ENCODE measurements at regions not wholly inside any gene's neighbourhood (a gene's known extent, or its start where the extent isn't known, plus 50 kb on each side); places are given as distances from the start of the nearest gene placed in this dataset.
"Not testable (repeated sequence)": the region's sequence is repeated elsewhere in the genome, so short reads cannot be mapped to it uniquely, and the experiment has no call there.

DNA sequence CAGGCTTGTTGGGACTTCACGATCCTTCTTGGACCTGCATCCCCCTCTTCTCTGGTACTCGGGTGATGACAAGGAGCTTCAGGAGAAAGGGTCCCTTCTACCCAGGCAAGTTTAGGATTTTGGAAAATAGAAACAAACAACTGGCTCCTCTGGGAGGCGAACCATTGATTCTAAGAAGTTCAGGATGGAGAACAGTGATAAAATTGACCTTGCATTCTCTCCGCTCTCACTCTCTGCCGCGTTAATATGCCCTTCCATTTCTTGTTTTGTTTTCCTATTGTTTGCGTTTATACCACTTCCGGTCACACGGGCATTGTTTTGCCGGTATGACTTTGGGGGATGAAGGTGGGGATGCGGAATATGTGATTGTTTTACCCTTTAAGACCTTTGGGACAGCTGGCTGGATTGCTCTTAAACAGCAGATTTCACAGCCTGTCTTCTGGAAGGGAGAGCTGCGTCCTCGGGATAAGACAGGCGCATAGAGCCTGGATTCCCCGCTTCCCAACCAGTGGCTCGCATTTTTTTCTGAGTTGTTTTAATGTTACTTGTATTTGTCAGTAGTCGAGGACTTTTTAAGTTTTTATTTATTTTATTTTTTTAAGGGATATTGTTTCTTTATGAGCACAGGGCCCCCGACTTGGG is 144.3 kb upstream of the ZNF184 start:
- no peak for DNase-seq

DNA sequence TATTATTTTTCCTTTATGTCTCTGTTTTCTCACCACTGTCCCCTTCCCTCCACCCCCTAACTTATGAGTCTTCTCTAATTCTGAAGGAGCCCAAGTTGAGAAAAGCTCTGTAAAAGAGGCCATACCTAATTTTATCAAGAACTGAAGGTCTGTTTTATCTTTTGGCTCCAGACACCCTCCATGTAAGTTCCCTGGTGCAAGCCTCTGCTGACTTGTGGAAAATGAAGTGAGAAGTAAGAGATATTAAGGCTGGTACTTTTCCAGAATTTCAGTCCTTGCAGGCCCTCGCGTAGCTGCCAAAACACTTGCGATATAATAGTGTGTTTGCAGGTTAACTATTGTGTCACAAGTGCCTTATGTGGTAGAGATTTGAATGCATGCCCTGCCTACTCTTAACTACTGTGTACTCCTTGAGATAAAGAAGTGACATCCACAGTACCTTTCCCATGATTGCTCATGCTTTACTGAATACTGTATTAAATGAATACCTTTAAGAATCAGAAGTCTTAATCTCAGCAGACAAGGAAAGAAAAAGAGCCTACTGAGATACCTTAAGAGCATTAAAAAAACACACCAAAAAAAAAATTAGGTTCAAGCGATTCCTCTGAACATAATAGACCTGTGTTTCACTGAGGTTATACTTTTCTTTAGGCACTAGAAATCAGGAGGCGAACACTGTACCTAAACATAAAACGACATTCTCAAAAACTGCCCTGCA is 143.6 kb upstream of the ZNF184 start:
- DNase-seq: no peak

DNA sequence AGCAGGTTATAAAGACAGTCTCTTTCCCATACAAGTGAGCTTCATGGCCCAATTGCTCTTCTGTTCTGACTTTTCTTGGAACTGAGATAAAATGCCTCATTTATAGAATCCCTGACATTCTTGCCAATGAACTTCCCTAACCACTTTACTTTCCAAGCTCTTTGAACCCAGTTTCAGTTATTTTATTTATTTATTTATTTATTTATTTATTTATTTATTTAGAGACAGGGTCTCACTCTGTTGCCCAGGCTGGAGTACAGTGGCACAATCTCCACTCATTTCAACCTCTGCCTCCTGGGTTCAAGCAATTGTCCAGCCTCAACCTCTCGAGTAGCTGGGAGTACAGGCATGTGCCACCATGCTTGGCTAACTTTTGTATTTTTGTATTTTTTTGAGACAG is 138.5 kb upstream of the ZNF184 start:
- DNase-seq: no peak

DNA sequence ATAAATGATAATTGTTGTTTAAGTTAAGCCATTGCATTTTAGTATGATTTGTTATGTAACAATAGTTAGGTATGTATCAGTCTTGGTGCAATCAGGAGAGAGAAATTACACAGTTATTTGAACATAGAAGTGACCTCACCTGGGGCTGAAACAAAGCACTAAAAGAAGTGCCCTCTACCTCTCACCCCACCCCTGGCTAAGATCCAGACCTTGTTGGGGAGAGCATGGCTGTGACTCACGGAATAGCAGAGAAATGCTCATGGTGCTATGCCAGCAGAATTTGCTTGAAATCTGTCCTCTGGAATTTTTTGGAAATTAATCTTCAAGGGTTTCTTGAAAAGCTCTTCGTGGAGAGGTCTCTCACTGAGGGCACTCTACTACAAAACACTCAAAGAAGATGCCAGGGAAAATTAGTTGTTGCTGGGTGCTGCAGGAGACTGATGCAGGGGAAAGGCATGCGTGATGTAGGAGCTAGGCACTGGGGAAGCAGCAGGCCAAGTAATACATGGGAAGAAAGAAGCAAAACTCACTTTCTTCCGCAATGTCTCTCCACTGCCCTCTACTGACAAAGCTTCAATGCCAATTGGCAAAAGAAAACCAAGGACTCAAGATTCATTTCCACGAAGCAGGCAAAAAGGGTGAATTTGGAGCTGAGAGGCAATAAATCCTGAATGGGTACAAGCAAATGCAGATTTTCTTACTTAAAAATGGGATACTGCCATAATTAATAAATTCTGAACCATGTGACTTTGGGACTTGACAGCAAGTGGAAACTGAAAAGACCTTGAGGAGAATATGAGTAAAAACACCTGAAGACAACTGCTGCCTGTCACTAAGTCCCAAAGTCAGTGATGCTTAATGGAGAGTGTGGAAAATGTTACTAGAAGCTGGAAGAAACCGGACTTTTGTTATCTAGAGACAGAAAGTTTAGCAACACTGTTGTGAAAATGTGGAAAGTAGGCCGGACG is 136.3 kb upstream of the ZNF184 start:
- DNase-seq: peak; percentile 16

DNA sequence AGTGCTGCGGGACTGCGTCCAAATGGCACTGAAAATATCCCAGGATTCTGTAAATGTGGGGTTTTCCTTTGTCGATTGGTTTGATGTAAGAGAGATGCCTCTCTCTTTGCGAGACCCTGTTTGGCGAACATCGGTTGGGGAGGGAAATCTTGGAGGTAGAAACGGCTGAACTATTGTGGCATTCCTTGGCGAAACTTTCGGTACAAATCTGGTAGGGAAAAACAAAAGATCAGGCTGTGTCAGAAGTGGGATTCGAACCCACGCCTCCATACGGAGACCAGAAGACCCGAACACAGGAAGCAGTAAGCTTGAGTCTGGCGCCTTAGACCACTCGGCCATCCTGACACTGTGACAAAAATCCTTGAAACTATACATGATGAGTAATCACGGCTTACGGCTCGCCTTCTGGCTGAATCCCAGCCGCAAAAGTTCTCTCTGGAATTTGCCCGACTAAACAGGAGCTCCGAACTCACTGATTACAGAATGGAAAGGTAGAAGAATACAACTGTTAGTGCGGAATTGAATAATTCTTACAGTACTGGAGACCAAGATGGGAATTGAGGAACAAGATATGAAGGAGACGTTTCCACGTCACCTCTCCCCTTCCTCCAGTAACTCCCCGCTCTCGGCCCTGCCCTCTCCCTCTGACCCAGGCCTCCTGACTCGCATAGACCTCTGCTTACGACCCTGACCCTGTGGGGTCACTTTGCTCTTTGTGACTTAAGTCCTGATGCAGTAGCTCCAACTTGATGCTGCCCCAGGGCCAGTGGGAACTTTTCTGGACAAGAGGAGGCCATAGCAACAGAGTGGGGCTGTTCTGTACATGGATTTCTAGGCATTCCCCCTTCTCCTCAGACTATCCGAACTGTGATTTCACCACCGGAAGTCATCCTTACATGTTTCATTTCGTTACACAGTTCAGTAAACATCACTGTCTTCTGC is 132.8 kb upstream of the ZNF184 start:
- no peak for DNase-seq

DNA sequence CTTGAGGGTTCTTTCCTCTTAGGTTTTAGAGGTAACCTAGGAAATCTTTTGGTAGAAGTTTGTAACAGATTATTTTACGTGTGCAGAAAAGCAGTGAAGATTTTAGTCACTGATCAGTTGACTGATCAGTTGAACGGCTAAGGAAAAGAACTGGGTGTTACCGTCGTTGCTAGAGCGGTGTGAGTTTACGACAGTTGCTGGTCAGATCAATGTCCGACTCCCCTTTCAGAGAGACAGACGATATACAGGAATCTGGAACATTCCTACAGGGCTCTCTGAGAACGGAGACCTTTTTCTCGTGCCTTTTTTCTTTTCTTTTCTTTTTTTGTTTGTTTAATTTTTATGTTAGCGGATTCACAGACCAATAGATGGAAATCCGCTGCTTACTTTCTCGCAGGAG is 132.1 kb upstream of the ZNF184 start:
- DNase-seq: no peak

DNA sequence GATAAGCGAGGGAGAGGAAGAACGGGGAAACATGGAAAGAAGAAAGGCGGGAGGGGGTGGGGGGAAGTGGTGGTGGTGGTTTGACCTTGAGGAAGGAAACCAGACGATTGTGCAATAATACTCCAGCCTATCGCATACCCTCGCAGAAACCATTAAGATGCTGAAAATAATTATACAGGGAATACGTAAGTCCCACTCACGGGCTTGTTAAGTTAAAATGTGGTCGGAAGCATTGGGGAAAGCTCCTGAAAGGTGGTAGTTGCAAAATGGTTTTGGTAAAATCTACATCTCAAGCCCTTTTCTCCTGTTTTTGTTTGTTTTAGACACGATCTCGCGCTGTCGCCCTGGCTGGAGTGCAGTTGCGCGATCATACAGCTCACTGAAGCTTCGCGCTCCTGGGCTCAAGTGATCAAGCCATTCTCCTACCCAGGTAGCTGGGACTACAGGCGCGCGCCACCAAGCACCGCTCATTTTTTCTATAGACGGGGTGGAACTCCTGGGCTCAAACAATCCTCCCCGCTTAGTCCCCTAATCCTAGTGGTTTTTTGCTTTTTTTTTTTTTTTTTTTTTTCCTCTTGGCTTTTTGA is 128.9 kb upstream of the ZNF184 start:
- no peak for DNase-seq

DNA sequence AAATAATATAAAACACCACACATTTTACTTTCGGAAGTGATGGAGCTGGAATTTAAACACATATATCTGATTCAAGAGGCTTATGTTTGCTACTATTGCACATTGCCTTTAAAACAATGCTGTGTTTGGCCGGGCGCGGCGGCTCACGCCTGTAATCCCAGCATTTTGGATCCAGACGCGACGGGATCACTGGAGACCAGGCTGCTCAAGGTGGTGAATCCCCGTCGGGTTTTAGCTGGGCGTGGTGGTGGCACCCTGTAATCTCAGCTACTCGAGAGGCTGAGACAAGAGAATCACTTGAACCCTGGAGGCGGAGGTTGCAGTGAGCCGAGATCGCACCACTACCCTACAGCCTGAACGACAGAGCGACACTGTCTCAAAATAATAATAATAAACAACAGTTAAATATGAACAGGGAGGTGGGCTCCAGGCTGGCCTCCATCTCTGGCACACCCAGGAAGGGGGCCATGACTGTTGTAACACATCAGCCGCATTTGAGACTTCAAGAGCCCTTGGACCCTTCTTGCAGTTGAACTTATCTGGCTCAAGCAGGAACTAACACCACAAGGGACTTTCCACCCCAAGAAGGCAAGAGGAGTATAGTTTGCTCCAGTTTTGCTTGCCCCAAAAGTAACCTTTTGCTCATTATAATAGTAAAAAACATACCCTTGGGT is 127.1 kb upstream of the ZNF184 start:
- no peak for DNase-seq

DNA sequence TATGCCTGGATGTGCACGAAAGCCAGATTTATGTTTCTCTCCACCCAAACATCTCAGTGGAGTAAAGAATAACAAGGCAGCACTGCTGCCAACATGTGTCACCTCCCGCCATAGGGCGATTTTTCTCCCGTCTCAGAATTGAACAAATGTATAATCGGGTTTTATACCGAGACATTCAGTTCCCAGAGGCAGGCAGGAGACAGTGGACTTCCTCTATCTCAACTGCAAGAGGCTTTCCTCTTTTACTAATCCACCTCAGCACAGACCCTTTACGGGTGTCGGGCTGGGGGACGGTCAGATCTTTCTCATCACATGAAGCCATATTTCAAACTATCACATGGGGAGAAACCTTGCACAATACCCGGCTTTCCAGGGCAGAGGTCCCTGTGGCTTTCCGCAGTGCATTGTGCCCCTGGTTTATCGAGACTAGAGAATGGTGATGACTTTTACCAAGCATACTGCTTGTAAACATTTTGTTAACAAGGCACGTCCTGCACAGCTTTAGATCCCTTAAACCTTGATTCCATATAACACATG is 124.2 kb upstream of the ZNF184 start:
- not testable (repeated sequence) for DNase-seq

DNA sequence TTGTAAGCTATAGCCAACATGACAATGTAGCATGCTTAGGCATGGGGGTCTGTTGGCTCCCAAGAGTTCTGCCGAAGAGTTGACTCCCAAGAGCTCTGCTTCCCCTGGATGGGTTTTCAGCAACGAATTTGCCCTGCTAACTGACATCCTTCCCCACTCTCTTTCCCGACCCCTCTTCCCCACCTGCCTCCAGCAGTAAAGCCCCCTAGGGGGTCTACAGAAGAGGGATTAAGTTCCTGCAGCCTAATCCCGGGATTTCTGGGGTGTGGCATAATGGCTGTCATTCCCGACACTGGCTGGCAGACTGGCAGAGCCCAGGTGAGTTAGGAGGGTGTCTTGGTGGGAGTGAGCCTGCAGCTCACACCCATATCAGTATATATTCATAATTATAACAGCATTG is 121.0 kb upstream of the ZNF184 start:
- no peak for DNase-seq

DNA sequence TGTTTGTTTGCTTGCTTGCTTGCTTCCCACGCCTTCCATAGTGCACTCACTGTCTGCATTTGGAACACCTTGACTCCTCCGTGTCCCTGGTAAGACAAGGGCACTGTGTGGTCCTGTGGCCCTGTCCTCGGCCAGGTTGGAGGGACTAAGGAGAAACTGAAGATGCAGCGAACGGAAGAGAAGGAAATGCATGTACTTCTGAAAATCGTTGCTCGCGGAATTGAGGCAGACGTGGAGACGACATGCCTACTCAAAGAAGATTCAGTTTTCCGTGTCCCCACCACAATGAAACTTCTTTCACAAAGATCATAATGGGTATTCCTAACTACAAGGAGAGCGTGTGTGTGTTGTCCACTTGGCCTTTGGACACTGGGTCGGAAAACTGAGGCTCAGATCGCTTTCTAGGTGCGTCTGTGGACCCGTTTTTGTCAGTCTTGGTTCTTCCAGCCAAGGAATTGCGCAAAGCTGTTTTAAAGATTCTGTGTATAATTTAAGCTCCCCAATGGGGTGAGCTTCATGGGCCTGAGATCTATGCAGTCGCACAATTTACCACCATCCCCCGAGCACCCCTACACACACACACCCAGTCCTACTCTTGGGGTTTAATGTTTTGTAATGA is 120.4 kb upstream of the ZNF184 start:
- no peak for DNase-seq

DNA sequence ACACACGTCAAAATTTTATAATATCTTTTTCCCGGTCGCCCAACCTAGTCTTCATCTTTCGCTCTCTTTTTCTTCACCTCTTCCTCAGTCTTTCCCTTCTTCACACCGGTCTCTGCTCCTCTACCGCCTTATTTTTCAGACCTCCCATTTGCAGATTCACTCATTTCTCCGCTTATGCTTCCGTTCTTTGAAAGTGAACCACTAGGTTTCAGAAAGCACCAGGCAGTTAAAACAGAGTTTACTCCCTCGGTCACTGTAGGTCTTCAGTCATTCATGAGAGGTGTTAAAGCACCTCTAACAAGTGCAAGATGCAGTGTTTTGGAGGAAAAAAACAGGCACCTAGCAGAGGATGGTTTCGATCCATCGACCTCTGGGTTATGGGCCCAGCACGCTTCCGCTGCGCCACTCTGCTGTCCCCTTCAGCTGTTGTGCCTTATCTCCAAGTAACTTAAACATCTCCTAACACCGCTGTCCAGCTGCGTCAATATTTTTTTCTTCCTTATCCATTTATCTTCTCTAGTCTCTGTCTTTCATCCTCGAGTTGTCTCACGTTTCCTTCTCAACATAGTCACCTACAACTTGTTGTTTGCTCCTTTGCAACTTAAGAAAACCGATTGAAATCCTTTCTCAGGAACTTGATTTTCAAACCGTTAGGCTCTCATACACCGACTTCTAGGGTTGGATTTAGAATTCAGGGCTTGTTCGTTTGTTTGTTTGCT is 119.7 kb upstream of the ZNF184 start:
- peak; percentile 4 for DNase-seq

DNA sequence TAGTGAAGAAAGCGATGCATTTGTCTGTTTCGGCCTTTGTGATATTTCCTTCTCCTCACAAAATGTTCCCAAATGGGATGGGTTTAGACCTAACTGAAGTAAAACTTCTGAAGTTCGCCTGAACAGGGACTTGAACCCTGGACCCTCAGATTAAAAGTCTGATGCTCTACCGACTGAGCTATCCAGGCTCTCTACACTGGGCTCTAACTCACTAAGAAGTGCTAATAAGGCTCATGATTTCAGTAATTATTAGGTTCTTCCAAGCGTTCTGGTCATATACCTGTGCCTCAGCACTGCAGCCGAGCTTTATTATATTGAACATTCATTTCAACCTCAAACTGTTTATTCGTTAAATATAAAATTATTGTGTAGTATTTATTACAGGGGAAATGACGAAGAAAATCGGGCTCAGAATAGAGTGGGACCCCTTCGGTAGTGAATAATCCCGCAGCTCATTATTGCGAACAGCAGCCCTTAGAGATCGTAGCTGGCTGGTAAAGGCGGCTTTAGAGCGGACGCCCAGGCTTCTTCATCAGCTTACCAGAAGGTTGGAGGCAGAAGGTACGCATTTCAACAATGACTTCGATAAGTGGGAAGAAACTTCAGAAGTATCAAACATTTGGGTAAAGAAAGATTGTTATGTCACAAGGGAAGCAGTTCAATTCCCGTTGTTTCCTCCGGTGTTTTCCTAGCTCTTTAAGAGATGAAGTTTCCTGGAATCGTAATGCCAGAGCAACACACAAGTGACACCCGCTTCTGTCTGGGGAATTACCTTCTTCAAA is 119.0 kb upstream of the ZNF184 start:
- DNase-seq: no peak

DNA sequence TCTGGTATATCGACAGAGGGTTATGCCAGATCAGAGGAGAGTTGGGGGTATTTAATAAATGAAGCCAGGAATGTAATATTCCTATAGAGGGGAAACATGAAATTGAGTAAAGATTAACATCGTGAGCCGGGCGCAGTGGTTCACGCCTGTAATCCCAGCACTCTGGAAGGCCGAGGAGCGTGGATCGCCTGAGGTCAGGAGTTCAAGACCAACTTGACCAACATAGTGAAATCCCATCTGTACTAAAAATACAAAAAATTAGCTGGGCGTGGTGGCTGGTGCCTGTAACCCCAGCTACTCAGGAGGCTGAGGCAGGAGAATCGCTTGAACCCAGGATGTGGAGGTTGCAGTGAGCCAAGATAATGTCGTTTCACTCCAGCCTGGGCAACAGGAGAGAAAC is 112.4 kb upstream of the ZNF184 start:
- DNase-seq: not testable (repeated sequence)

DNA sequence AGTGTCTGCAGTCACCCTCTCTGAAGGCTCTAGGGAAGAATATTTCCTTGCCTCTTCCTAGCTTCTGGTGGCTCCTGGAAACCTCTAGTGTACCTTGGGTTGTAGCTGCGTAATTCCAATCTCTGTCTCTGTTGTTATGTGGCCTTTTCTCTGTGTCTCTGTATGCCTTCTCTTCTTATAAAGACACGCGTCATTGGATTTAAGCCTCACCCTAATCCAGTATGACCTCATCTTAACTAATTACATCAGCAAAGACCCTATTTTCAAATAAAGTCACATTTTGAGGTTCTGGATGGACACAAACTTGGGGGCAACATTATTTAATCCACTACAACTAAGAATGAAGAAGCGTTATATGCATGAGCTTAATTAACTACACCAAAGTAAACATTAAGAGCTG is 111.4 kb upstream of the ZNF184 start:
- no peak for DNase-seq

DNA sequence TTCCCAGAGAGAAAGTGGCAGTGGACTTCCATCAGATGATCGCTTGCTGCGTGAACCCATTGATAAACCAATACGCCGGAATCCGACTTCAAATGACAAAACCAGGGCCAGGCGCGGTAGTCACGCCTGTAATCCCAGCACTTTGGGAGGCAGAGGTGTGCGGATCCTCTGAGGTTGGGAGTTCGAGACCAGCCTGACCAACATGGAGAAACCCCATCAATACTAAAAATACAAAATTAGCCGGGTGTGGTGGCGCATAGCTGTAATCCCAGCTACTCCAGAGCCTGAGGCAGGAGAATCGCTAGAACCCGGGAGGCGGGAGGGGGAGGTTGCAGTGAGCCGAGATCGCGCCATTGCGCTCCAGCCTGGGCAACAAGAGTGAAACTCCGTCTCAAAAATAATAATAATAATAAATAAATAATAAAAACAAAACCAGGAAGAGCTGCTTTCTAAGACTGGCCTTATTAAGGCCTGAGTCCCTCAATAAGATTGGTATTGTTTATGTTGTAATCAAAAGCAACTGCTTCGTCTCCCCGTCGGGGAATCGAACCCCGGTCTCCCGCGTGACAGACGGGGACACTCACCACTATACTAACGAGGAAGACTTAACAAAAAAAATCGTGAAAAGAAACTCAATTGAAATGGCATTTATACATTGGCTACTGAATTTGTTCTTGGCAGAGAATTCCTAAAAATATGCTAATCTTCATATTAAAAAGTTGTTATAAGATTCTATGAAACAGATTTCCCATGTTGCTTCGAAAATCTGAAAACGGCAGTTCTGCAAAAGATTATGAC is 110.2 kb upstream of the ZNF184 start:
- no peak for DNase-seq

DNA sequence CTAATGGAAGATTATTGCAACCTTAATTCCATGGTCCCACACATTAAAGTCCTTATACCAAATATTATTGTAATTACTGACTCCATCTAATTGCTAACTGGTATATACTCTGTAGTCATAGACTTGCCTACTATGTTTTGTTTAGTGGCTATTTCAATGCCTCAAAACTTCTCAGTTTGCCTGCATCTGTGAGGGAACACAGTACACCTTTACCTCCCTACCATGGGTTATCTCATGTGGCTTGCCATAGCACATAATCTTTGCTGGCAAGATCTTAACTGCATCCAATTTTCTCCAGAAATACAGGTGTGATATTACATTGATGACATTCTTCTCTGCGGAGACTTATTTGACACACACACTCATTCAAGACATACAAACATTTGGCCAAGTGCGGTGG is 107.1 kb upstream of the ZNF184 start:
- no peak for DNase-seq

DNA sequence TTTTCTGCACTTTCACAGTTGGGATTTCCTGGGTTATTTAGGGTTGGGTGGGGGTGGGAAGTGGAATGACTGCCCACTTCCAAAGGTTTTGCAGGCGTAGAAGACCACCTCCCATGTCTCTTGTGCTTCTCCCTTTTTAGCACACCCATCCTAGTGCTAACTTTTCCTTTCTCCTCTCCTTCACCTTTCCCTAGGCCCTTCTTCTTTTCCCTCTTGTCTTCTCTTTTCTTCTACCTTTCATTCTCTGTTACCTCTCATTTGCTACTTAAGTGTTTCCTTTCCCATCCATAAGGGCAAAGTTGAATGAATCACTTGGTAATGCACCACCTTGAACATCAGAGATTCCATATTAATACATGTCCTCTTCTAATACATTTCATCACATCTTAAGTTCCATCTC is 105.0 kb upstream of the ZNF184 start:
- no peak for DNase-seq
